Caco-2 (cell line): ENCODE measurements at regions not wholly inside any gene's neighbourhood (a gene's known extent, or its start where the extent isn't known, plus 50 kb on each side); places are given as distances from the start of the nearest gene placed in this dataset.

Source experiments
- BruUV-seq: library from RNA; stranded (reverse); fragments of 400-500 nt; replicated peaks from 2 replicates; lab custom pipeline; 2021; lab: Mats Ljungman, UMichigan
- CTCF ChIA-PET: fragments of 300-600 bp; sonication (Branson Sonifier 250); formaldehyde crosslinking; loops from one replicate; lab custom pipeline; 2022; ENCODE audit warnings: antibody characterized with exemption; lab: Charles Lee
- POLR2A ChIA-PET: fragments of 300-600 bp; sonication (Branson Sonifier 250); formaldehyde crosslinking; loops from one replicate; lab custom pipeline; 2022; ENCODE audit warnings: antibody characterized with exemption; lab: Charles Lee
- DNase-seq, 2 experiments: peaks; one replicate each; pipeline versions ENCODE4 v3.0.0 to v3.0.0-alpha.2; 2020 to 2022
- H3K27me3 ChIP-seq: replicated peaks from 2 replicates; pipeline ENCODE4 v1.6.0; 2011; ENCODE audit warnings: low read length; ENCODE audit not compliant: control insufficient read depth, insufficient read depth
- H3K36me3 ChIP-seq: 2 replicates; pipeline ENCODE4 v1.5.1; 2011; ENCODE audit warnings: low read length; ENCODE audit not compliant: control insufficient read depth, insufficient read depth
- H3K4me1 ChIP-seq: fragments of 250-450 bp; sonication (Bioruptor Pico); 2 replicates; pipeline ENCODE4 v1.5.1; 2020; ENCODE audit warnings: mild to moderate bottlenecking
- H3K4me3 ChIP-seq: 2 replicates; pipeline ENCODE4 v1.5.1; 2011; ENCODE audit warnings: low read depth, mild to moderate bottlenecking, control low read depth, low read length
- H3K9me3 ChIP-seq: fragments of 250-450 bp; sonication (Bioruptor Pico); 2 replicates; pipeline ENCODE4 v1.5.1; 2020; ENCODE audit warnings: mild to moderate bottlenecking, moderate library complexity
- H3K27ac Mint-ChIP-seq: one replicate; pipeline ENCODE4 v1.8.0; 2022; ENCODE audit warnings: mixed read lengths; ENCODE audit not compliant: unreplicated experiment
- H3K27me3 Mint-ChIP-seq: one replicate; pipeline ENCODE4 v1.8.0; 2022; ENCODE audit warnings: mixed read lengths; ENCODE audit not compliant: insufficient read depth, unreplicated experiment
- H3K36me3 Mint-ChIP-seq: one replicate; pipeline ENCODE4 v1.8.0; 2022; ENCODE audit warnings: mild to moderate bottlenecking, mixed read lengths; ENCODE audit not compliant: insufficient read depth, unreplicated experiment
- H3K4me1 Mint-ChIP-seq: one replicate; pipeline ENCODE4 v1.8.0; 2022; ENCODE audit warnings: low read depth, mixed read lengths; ENCODE audit not compliant: unreplicated experiment
- H3K4me3 Mint-ChIP-seq: one replicate; pipeline ENCODE4 v1.8.0; 2022; ENCODE audit warnings: mild to moderate bottlenecking, moderate library complexity, mixed read lengths; ENCODE audit not compliant: unreplicated experiment
- H3K9me3 Mint-ChIP-seq: one replicate; pipeline ENCODE4 v1.8.0; 2022; ENCODE audit warnings: mixed read lengths; ENCODE audit not compliant: unreplicated experiment
- CTCF ChIP-seq, 2 experiments: fragments of 200-600 bp in 1 of 2; IDR thresholded peaks; 1 replicate in 1 of 2; 2 replicates in 1 of 2; pipeline versions ENCODE4 v1.5.1 to v1.8.0; 2011 to 2022; ENCODE audit warnings: antibody characterized with exemption in 1 of 2, control low read depth in 1 of 2, inconsistent platforms in 1 of 2, low read depth in 1 of 2, low read length in 1 of 2, mild to moderate bottlenecking in 1 of 2, moderate library complexity in 1 of 2; ENCODE audit not compliant: insufficient read depth in 1 of 2, severe bottlenecking in 1 of 2, unreplicated experiment in 1 of 2
- intact Hi-C: fragments of 100-400 bp; cut with micrococcal nuclease; formaldehyde crosslinking; loops from one replicate; pipeline ENCODE4 v1.10.0; 2022; ENCODE audit not compliant: unreplicated experiment

GRCh38 chr2:46825231-46825938 is 90.2 kb downstream of the MCFD2 start:
- TF ChIP-seq CTCF (IDR thresholded peaks at IDR 0.05; ENCODE audit: insufficient read depth in 1 of 2, low read depth in 1 of 2, low read length in 1 of 2, severe bottlenecking in 1 of 2, unreplicated experiment in 1 of 2) = no peak
- Mint-ChIP-seq H3K27me3 (peaks cover 3% of the 10 kb centered on the region), H3K9me3 (no peaks in the 10 kb centered on the region), H3K27ac (no peak overlapping the region), H3K4me3 (no peak overlapping the region), H3K4me1 (no peaks in the 10 kb centered on the region), H3K36me3 (no peaks in the 10 kb centered on the region)
- BruUV-seq = no TSS peak
- POLR2A ChIA-PET = no interaction called here
- CTCF ChIA-PET = no interaction called here
- intact Hi-C loops = no loop called here
- Histone ChIP-seq H3K4me1 (no peaks in the 10 kb centered on the region), H3K36me3 (no peaks in the 10 kb centered on the region), H3K4me3 (no peak overlapping the region), H3K27me3 (no peaks in the 10 kb centered on the region), H3K9me3 (no peaks in the 10 kb centered on the region)
- no peak for DNase-seq

GRCh38 chr2:46824611-46825010 is 91.0 kb downstream of the MCFD2 start:
- DNase-seq = no peak
- Mint-ChIP-seq H3K27ac (no peak overlapping the region), H3K27me3 (peaks cover 3% of the 10 kb centered on the region), H3K9me3 (no peaks in the 10 kb centered on the region), H3K4me1 (no peaks in the 10 kb centered on the region), H3K4me3 (no peak overlapping the region), H3K36me3 (no peaks in the 10 kb centered on the region)
- Histone ChIP-seq H3K36me3 (no peaks in the 10 kb centered on the region), H3K4me3 (no peak overlapping the region), H3K9me3 (no peaks in the 10 kb centered on the region), H3K27me3 (no peaks in the 10 kb centered on the region), H3K4me1 (no peaks in the 10 kb centered on the region)
- POLR2A ChIA-PET = no interaction called here
- no peak for TF ChIP-seq CTCF (IDR thresholded peaks at IDR 0.05; ENCODE audit: insufficient read depth in 1 of 2, low read depth in 1 of 2, low read length in 1 of 2, severe bottlenecking in 1 of 2, unreplicated experiment in 1 of 2)
- CTCF ChIA-PET = no interaction called here
- intact Hi-C loops = no loop called here
- no TSS peak for BruUV-seq

DNA sequence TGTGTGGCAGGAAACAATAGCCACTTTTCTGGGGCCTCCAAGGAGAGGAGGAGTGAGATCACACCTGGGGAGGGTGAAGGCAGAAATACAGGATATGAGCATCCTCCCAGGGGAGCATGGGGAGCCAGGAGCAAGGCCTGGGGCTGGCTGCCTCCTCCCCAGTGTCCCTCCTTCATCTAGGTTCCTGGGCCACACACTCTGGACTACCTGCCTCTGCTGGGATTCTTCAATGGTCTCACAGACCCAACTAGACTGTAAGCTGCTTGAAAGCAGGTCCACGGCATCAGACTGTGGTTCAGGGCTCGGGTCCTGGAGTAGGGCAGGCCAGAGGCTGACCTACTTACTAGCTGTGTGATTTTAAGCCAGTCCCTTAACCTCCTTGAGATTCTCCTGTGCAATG is 94.0 kb downstream of the MCFD2 start:
- Mint-ChIP-seq H3K4me1 (no peaks in the 10 kb centered on the region), H3K36me3 (no peaks in the 10 kb centered on the region), H3K4me3 (no peak overlapping the region), H3K27me3 (no peaks in the 10 kb centered on the region), H3K27ac (no peak overlapping the region), H3K9me3 (no peaks in the 10 kb centered on the region)
- ChIA-PET CTCF (no interaction called here), POLR2A (no interaction called here)
- no peaks in the 10 kb centered on the region for H3K36me3 ChIP-seq
- BruUV-seq = no TSS peak
- no peaks in the 10 kb centered on the region for H3K9me3 ChIP-seq
- TF ChIP-seq CTCF (IDR thresholded peaks at IDR 0.05; ENCODE audit: insufficient read depth in 1 of 2, low read depth in 1 of 2, low read length in 1 of 2, severe bottlenecking in 1 of 2, unreplicated experiment in 1 of 2) = no peak
- no peak overlapping the region for H3K4me3 ChIP-seq
- no peaks in the 10 kb centered on the region for H3K4me1 ChIP-seq
- intact Hi-C loops = no loop called here
- DNase-seq = no peak
- H3K27me3 ChIP-seq = no peaks in the 10 kb centered on the region
